PC-3 (cell line): ENCODE measurements at regions not wholly inside any gene's neighbourhood (a gene's known extent, or its start where the extent isn't known, plus 50 kb on each side); places are given as distances from the start of the nearest gene placed in this dataset.

ENCODE experiments used
- EZH2phosphoT487 ChIP-seq: fragments of 300-600 bp; sonication (generic); IDR thresholded peaks from 2 replicates; pipeline ENCODE4 v1.6.1; 2018; ENCODE audit warnings: mild to moderate bottlenecking, antibody characterized with exemption, low read length, borderline replicate concordance
- TF ChIP-seq, protein P1 (sequence below): fragments of 300-600 bp; sonication (generic); conservative IDR thresholded peaks from 2 replicates; pipeline ENCODE4 v1.5.1; 2017; ENCODE audit warnings: antibody characterized with exemption, low read depth, mild to moderate bottlenecking, low read length

- TF ChIP-seq, protein P1, sequence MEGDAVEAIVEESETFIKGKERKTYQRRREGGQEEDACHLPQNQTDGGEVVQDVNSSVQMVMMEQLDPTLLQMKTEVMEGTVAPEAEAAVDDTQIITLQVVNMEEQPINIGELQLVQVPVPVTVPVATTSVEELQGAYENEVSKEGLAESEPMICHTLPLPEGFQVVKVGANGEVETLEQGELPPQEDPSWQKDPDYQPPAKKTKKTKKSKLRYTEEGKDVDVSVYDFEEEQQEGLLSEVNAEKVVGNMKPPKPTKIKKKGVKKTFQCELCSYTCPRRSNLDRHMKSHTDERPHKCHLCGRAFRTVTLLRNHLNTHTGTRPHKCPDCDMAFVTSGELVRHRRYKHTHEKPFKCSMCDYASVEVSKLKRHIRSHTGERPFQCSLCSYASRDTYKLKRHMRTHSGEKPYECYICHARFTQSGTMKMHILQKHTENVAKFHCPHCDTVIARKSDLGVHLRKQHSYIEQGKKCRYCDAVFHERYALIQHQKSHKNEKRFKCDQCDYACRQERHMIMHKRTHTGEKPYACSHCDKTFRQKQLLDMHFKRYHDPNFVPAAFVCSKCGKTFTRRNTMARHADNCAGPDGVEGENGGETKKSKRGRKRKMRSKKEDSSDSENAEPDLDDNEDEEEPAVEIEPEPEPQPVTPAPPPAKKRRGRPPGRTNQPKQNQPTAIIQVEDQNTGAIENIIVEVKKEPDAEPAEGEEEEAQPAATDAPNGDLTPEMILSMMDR: no peak
- TF ChIP-seq EZH2phosphoT487: no peak
These were observed 933.2 kb downstream of the GATA3 start for GRCh38 chr10:8987712-8988111.
